Small intestine (tissue), 7 donors: ENCODE measurements at regions not wholly inside any gene's neighbourhood (a gene's known extent, or its start where the extent isn't known, plus 50 kb on each side); places are given as distances from the start of the nearest gene placed in this dataset.
"Not testable (repeated sequence)": the region's sequence is repeated elsewhere in the genome, so short reads cannot be mapped to it uniquely, and the experiment has no call there.

Source experiments
- DNase-seq, 2 donors: peaks; one replicate each; pipeline versions ENCODE4 v3.0.0 to v3.0.0-alpha.2; 2013
- FAIRE-seq: peaks from 2 replicates; lab custom pipeline; 2012; peaks lifted over from hg19 to GRCh38; lab: Jason Lieb, UNC
- H3K27ac ChIP-seq, 3 donors: one replicate each; pipeline ENCODE4 v1.5.1; 2013; ENCODE audit warnings: low read length in 2 of 3, mild to moderate bottlenecking in 2 of 3, control low read depth in 1 of 3, inconsistent platforms in 1 of 3, low read depth in 1 of 3, moderate library complexity in 1 of 3
- H3K27me3 ChIP-seq, 3 donors: one replicate each; pipeline ENCODE4 v1.6.1; 2013; ENCODE audit warnings: low read length in 3 of 3, inconsistent platforms in 1 of 3; ENCODE audit not compliant: control insufficient read depth in 3 of 3, insufficient read depth in 3 of 3
- H3K36me3 ChIP-seq, 3 donors: one replicate each; pipeline ENCODE4 v1.6.1; 2013; ENCODE audit warnings: low read length in 3 of 3, inconsistent platforms in 1 of 3, low read depth in 1 of 3, mild to moderate bottlenecking in 1 of 3, moderate library complexity in 1 of 3; ENCODE audit not compliant: control insufficient read depth in 3 of 3, insufficient read depth in 2 of 3
- H3K4me1 ChIP-seq, 3 donors: one replicate each; pipeline ENCODE4 v1.6.1; 2013; ENCODE audit warnings: low read length in 2 of 3, inconsistent platforms in 1 of 3, low read depth in 1 of 3, mild to moderate bottlenecking in 1 of 3, moderate library complexity in 1 of 3; ENCODE audit not compliant: control insufficient read depth in 3 of 3, insufficient read depth in 2 of 3
- H3K4me3 ChIP-seq, 3 donors: one replicate each; pipeline ENCODE4 v1.5.1; 2013; ENCODE audit warnings: low read length in 3 of 3, control low read depth in 1 of 3, inconsistent platforms in 1 of 3, low read depth in 1 of 3, mild to moderate bottlenecking in 1 of 3, moderate library complexity in 1 of 3
- H3K9me3 ChIP-seq, 2 donors: one replicate each; pipeline ENCODE4 v1.6.1; 2013; ENCODE audit warnings: low read depth in 1 of 2, low read length in 1 of 2; ENCODE audit not compliant: control insufficient read depth in 2 of 2, insufficient read depth in 1 of 2
- WGBS, 3 donors: extraction: QIAGEN DNeasy Blood & Tissue Kit; methylation state at CpG; one replicate each; pipeline ENCODE4 v1.1.7; 2013; 5-methylcytosine and 5-hydroxymethylcytosine counted together
- donor health status: healthy with polysubstance abuse.
- donor health status: control.
- donor health status: control.
- donor health status: Bipolar disorder and iron deficiency.
- donor health status: healthy.

GRCh38 chr15:22240986-22241385, 160.7 kb downstream of the OR4M2 start:
- H3K4me1 ChIP-seq = no peaks in the 10 kb centered on the region
- no peaks in the 10 kb centered on the region for H3K27me3 ChIP-seq
- DNase-seq (no peak), FAIRE-seq (no peak)
- no peak overlapping the region for H3K4me3 ChIP-seq
- H3K36me3 ChIP-seq = no peaks in the 10 kb centered on the region
- no peak overlapping the region for H3K27ac ChIP-seq
- 59 to 68% (median 67%) methylated on average over 7 of the region's 7 CpGs for WGBS, 3 donors
- H3K9me3 ChIP-seq = peaks cover 2 to 50% of the 10 kb centered on the region in 2 donors

DNA sequence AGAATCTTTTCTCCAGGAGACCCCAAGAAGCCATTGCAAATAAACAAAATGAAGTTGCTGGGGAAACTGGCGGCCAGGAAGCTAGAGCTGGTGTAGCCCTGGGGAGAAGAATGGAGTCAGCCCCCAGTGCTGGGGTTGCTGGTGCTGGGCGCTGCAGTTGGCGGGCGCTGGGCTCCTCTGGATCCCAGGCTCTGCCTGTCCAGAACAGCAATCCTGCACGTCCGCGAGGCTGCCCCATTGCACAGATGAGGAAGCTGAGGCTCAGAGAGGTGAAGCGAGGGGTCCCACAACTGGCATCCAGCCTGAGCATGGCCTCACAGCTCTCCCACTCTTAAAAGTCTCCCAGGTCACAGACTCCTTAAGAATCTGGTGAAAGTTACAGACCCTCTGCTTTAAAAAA, 161.1 kb downstream of the OR4M2 start:
- H3K9me3 ChIP-seq = peaks cover 2 to 49% of the 10 kb centered on the region in 2 donors
- no peak overlapping the region for H3K27ac ChIP-seq
- no peak overlapping the region for H3K4me3 ChIP-seq
- no peak for FAIRE-seq
- no peaks in the 10 kb centered on the region for H3K4me1 ChIP-seq
- H3K36me3 ChIP-seq = no peaks in the 10 kb centered on the region
- WGBS, 3 donors = 87 to 92% (median 89%) methylated on average over 8 of the region's 8 CpGs
- no peak for DNase-seq
- H3K27me3 ChIP-seq = no peaks in the 10 kb centered on the region

DNA sequence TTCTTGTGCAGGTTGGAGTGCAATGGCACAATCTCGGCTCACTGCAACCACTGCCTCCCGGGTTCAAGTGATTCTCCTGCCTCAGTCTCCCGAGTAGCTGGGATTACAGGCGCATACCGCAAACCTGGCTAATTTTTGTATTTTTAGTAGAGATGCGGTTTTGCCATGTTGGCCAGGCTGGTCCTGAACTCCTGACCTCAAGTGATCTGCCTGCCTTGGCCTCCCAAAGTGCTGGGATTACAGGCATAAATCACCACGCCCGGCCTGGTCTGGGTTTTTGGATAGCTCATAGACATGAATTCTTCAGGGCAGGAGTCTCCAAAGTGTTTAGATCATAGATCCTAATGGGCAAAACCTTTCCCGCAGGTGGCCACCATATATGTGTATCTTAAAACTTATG, 162.0 kb downstream of the OR4M2 start:
- WGBS, 3 donors = 84 to 87% (median 85%) methylated on average over 9 of the region's 9 CpGs
- not testable (repeated sequence) for H3K4me3 ChIP-seq, FAIRE-seq, H3K36me3 ChIP-seq, DNase-seq, H3K4me1 ChIP-seq, H3K27me3 ChIP-seq, H3K27ac ChIP-seq
- peaks cover 2 to 46% of the 10 kb centered on the region in 2 donors for H3K9me3 ChIP-seq

- FAIRE-seq = no peak
Observed at GRCh38 chr15:22243440-22244130, 163.3 kb downstream of the OR4M2 start.

DNA sequence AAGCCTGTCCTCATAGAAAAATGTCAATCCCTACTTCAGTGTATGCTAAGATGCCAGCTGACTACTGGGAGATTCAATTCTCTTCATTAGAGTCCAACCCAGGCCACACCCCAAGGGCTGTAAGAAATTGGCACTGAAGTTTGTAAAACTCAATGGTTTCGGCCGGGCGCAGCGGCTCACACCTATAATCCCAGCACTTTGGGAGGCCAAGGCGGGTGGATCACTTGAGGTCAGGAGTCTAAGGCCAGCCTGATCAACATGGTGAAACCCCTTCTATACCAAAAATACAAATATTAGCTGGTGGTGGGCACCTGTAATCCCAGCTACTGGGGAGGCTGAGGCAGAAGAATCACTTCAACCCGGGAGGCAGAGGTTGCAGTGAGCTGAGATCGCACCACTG, 169.2 kb downstream of the OR4M2 start:
- WGBS, 3 donors = 89 to 95% (median 94%) methylated on average over 7 of the region's 7 CpGs
- not testable (repeated sequence) for H3K36me3 ChIP-seq, H3K4me3 ChIP-seq, DNase-seq, H3K27me3 ChIP-seq, H3K27ac ChIP-seq, H3K4me1 ChIP-seq, FAIRE-seq
- H3K9me3 ChIP-seq = peaks cover 0 to 50% of the 10 kb centered on the region in 2 donors

More at GRCh38 chr15:22243440-22244130, 163.3 kb downstream of the OR4M2 start:
- H3K9me3 ChIP-seq = peaks cover 2 to 44% of the 10 kb centered on the region in 2 donors
- H3K4me3 ChIP-seq = no peak overlapping the region
- no peaks in the 10 kb centered on the region for H3K36me3 ChIP-seq
- no peaks in the 10 kb centered on the region for H3K27me3 ChIP-seq
- H3K4me1 ChIP-seq = no peaks in the 10 kb centered on the region
- no peak overlapping the region for H3K27ac ChIP-seq
- 71 to 81% (median 81%) methylated on average over 8 of the region's 8 CpGs for WGBS, 3 donors
- no peak for DNase-seq

DNA sequence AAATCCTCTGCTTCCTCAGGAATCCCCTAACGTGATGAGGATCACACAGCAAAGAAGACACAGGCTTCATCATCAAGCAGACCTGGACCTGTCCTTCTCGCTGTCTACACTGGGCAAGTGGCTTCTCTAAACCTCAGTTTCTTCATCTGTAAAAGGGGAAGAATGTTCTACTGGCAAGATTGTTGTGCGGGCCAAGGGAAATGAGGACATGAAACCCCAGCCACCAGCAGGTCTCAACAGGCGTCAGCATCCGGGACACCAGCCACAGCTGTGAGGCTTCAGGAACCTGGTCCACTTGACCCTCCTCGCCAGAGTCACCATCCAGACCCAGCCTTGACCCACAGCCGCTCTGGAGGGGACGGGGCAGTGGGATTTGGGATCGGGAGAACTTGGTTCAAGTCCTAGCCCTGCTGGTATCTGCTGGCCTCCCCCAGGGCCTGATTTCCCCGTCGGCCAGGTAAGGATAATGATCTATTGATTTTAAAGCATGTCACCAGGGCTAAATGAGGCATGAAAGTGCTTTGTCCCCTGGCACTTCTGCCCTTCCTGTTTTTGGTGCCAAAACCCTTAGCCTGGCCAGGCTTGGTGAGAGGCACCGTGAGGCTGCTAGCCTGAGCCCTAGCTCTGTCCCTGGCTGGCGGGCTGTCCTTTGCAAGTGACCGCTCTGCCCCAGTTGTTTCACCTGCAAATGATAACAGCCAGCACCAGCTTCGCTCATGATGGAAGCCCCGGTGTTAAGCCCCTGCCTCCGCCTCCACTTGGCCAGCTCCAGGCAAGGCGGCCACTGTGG, 170.4 kb downstream of the OR4M2 start:
- 70 to 75% (median 74%) methylated on average over 18 of the region's 18 CpGs for WGBS, 3 donors
- not testable (repeated sequence) for FAIRE-seq

GRCh38 chr15:22251422-22251821, 171.1 kb downstream of the OR4M2 start:
- no peak overlapping the region for H3K27ac ChIP-seq
- 44 to 71% (median 67%) methylated on average over 1 of the region's 1 CpG for WGBS, 3 donors
- H3K9me3 ChIP-seq = peaks cover 0 to 61% of the 10 kb centered on the region in 2 donors
- no peaks in the 10 kb centered on the region for H3K27me3 ChIP-seq
- DNase-seq (no peak), FAIRE-seq (no peak)
- H3K4me1 ChIP-seq = peaks cover 0 to 5% (median 0%) of the 10 kb centered on the region in 3 donors
- no peaks in the 10 kb centered on the region for H3K36me3 ChIP-seq
- no peak overlapping the region for H3K4me3 ChIP-seq

More for the DNA sequence above, 170.4 kb downstream of the OR4M2 start:
- H3K4me1 ChIP-seq, H3K4me3 ChIP-seq, DNase-seq, H3K36me3 ChIP-seq, H3K27ac ChIP-seq, H3K27me3 ChIP-seq: not testable (repeated sequence)
- H3K9me3 ChIP-seq = peaks cover 0 to 59% of the 10 kb centered on the region in 2 donors

DNA sequence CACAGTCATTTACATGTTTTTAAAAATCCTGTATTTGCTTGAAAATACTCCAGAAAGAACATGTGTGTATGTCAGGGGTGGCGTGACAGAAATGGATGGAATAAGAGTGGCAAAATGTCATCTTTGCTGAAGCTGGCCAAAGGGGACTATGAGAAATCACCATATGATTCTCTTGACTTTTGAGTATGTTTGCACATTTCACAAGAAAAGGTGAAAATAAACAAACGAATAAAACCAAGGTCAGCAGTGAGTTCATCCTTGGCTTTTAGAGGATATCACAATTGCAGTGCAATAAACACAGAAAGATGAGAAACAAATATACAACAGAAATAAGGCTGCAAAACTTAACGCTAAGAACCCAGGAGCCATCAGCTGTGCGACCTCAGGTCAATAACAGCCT, 171.7 kb downstream of the OR4M2 start:
- peaks cover 0 to 67% of the 10 kb centered on the region in 2 donors for H3K9me3 ChIP-seq
- not testable (repeated sequence) for H3K4me1 ChIP-seq, H3K36me3 ChIP-seq, H3K27me3 ChIP-seq, FAIRE-seq, H3K27ac ChIP-seq, H3K4me3 ChIP-seq, DNase-seq
- WGBS, 3 donors = 58 to 60% (median 59%) methylated on average over 4 of the region's 4 CpGs
